Body of pancreas (tissue), 4 donors: ENCODE measurements at regions not wholly inside any gene's neighbourhood (a gene's known extent, or its start where the extent isn't known, plus 50 kb on each side); places are given as distances from the start of the nearest gene placed in this dataset.
"Not testable (repeated sequence)": the region's sequence is repeated elsewhere in the genome, so short reads cannot be mapped to it uniquely, and the experiment has no call there.

ENCODE experiments used
- ATAC-seq: fragments of 150-250 bp; one replicate; pipeline ENCODE4 v1.9.1; 2016
- DNase-seq, 4 donors: peaks; one replicate each; pipeline ENCODE4 v3.0.0-alpha.2; 2019
- H3K27ac ChIP-seq, 4 donors: fragments of 200-600 bp; sonication (generic); 1 replicate in 3 of 4; 2 replicates in 1 of 4; pipeline versions ENCODE4 v1.5.1 to v1.6.1; 2016 to 2019; ENCODE audit warnings: mild to moderate bottlenecking in 1 of 4, mixed read lengths in 1 of 4, moderate library complexity in 1 of 4
- H3K27me3 ChIP-seq, 2 donors: fragments of 200-600 bp; sonication (generic); one replicate each; pipeline ENCODE4 v1.6.0; 2016; ENCODE audit warnings: mild to moderate bottlenecking in 1 of 2
- H3K36me3 ChIP-seq, 2 donors: fragments of 200-600 bp; sonication (generic); replicated peaks in 1 of 2; 2 replicates each; pipeline ENCODE4 v1.5.1; 2016; ENCODE audit warnings: low read depth in 2 of 2; ENCODE audit not compliant: insufficient read depth in 1 of 2
- H3K4me1 ChIP-seq: fragments of 200-600 bp; sonication (generic); one replicate; pipeline ENCODE4 v1.6.0; 2016
- H3K4me3 ChIP-seq, 2 donors: fragments of 200-600 bp; sonication (generic); 1 replicate in 1 of 2; 2 replicates in 1 of 2; pipeline ENCODE4 v1.5.1; 2016 to 2019
- H3K9me3 ChIP-seq, 3 donors: fragments of 200-600 bp; sonication (generic); 1 replicate in 2 of 3; 2 replicates in 1 of 3; pipeline ENCODE4 v1.5.1; 2016
- POLR2A ChIP-seq, 3 donors: fragments of 450-650 bp; IDR thresholded peaks; one replicate each; pipeline ENCODE4 v1.6.1; 2016; ENCODE audit warnings: antibody characterized with exemption in 3 of 3, mild to moderate bottlenecking in 2 of 3
- WGBS, 2 donors: methylation state at CpG; one replicate each; pipeline ENCODE4 v1.1.5; 2017; 5-methylcytosine and 5-hydroxymethylcytosine counted together
- intact Hi-C: fragments of 100-400 bp; cut with DNase I; formaldehyde crosslinking; loops from one replicate; pipeline ENCODE4 v1.15.1; 2023
- TF ChIP-seq, protein P1 (sequence below), 7 experiments: fragments of 450-650 bp in 4 of 7; fragments of 200-600 bp in 3 of 7; sonication (generic) in 3 of 7; IDR thresholded peaks; one replicate each; pipeline ENCODE4 v1.5.1; 2016 to 2019; ENCODE audit warnings: antibody characterized with exemption in 7 of 7

DNA sequence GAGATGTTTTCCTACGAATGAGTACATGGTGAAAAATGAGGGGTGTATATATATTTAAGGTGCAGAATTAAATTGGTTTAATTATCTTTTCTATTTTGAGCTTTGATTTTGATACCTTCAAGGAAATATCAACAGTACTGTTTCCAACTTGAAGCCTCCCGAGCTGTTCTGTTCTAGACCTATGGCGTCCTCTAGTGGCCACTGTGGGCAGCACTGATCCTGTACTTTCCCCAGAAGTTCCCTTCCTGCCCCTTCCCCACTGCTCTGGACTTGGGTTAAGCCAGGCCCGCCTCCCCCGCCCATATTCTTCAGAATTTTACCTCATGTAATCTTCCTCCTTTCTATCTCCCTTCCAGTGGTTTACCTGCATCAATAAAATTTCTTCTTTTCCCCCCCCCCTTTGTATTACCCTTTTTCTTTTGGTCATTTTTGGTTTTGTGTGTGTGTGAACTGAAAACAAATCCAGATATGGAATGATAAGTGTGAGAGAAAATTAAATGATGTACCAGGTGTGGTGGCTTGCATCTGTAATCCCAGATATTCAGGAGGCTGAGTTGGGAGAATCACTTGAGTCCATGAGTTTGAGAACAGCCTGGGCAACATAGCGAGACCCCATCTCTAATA, 1643.5 kb downstream of the TP53TG3F start:
- TF ChIP-seq, protein P1, sequence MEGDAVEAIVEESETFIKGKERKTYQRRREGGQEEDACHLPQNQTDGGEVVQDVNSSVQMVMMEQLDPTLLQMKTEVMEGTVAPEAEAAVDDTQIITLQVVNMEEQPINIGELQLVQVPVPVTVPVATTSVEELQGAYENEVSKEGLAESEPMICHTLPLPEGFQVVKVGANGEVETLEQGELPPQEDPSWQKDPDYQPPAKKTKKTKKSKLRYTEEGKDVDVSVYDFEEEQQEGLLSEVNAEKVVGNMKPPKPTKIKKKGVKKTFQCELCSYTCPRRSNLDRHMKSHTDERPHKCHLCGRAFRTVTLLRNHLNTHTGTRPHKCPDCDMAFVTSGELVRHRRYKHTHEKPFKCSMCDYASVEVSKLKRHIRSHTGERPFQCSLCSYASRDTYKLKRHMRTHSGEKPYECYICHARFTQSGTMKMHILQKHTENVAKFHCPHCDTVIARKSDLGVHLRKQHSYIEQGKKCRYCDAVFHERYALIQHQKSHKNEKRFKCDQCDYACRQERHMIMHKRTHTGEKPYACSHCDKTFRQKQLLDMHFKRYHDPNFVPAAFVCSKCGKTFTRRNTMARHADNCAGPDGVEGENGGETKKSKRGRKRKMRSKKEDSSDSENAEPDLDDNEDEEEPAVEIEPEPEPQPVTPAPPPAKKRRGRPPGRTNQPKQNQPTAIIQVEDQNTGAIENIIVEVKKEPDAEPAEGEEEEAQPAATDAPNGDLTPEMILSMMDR (IDR thresholded peaks at IDR 0.05), result no peak
- TF ChIP-seq POLR2A (IDR thresholded peaks at IDR 0.05), result no peak

DNA sequence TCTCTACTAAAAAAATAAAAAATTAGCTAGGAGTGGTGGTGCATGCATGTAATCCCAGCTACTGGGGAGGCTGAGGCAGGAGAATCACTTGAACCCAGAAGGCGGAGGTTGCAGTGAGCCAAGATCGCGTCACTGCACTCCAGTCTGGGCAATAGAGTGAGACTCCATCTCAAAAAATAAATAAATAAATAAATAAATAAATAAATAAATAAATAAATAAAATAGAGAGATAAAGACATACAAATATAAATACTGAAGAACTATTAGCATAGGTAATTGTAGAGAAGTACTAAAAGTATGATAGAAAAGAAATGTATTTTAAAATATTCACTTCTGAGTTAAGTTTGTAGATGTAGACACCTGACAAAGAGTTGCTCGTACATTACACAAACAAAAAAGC, 1652.4 kb downstream of the TP53TG3F start:
- H3K4me3 ChIP-seq, H3K9me3 ChIP-seq, DNase-seq, H3K36me3 ChIP-seq, ATAC-seq, intact Hi-C loops, H3K27me3 ChIP-seq, H3K4me1 ChIP-seq, H3K27ac ChIP-seq: not testable (repeated sequence)
- 52 to 78% methylated on average over 4 of the region's 4 CpGs for WGBS, 2 donors

More for the DNA sequence above, 1643.5 kb downstream of the TP53TG3F start:
- H3K27ac ChIP-seq, result no peak overlapping the region
- 19 to 26% methylated on average over 6 of the region's 6 CpGs for WGBS, 2 donors
- ATAC-seq (no peak), DNase-seq (no peak)
- no peaks in the 10 kb centered on the region for H3K36me3 ChIP-seq
- no peak overlapping the region for H3K4me3 ChIP-seq
- no peaks in the 10 kb centered on the region for H3K27me3 ChIP-seq
- H3K4me1 ChIP-seq, result no peaks in the 10 kb centered on the region
- intact Hi-C loops, result no loop called here
- H3K9me3 ChIP-seq, result no peaks in the 10 kb centered on the region

DNA sequence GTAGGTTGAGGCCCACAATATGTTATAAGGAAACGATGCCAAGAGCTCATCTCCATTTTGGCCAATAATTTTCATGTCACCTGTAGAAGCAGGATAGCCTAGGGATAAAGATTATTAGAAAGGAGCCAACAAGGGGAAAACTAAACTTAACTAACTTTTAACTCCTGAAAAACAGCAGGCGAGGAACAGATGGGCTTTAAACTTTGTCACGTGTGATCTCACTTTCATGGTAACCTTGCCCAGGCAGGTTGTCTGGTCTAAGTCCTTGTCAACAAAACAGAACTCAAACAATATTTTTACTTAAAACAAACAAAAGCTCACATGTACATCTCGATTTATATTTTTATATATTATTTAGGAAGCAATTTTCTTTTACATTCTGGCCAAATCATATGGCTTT, 1672.0 kb downstream of the TP53TG3F start:
- TF ChIP-seq, protein P1 (IDR thresholded peaks at IDR 0.05), result no peak
- no peak for TF ChIP-seq POLR2A (IDR thresholded peaks at IDR 0.05)
- Histone ChIP-seq H3K27ac (no peak overlapping the region), H3K4me3 (no peak overlapping the region), H3K4me1 (no peaks in the 10 kb centered on the region), H3K36me3 (no peaks in the 10 kb centered on the region), H3K9me3 (no peaks in the 10 kb centered on the region), H3K27me3 (no peaks in the 10 kb centered on the region)
- ATAC-seq (no peak), DNase-seq (no peak)
- 22 to 34% methylated on average over 4 of the region's 4 CpGs for WGBS, 2 donors
- intact Hi-C loops, result no loop called here

DNA sequence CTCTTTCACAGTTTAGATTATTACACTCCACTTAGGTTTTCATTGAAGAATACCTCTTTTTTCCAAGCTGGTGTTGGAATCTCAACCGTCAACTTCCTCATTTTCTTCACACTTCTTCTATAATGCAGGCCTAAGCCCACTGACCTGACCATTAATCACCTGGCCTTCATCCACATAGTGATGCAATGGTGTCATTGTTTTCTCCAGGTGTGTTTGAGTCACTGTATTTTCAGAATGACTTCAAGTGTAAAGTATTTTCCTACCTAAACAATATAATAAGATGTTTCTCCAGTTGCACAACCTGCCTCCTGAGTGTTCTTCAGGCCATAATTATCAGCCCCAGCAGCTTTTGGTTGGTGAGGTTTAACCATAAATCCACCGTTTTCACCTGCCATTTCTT, 1675.1 kb downstream of the TP53TG3F start:
- Histone ChIP-seq H3K4me1 (no peaks in the 10 kb centered on the region), H3K27ac (no peak overlapping the region), H3K4me3 (no peak overlapping the region), H3K36me3 (no peaks in the 10 kb centered on the region), H3K9me3 (no peaks in the 10 kb centered on the region), H3K27me3 (no peaks in the 10 kb centered on the region)
- intact Hi-C loops, result no loop called here
- TF ChIP-seq POLR2A (IDR thresholded peaks at IDR 0.05), result no peak
- TF ChIP-seq, protein P1 (IDR thresholded peaks at IDR 0.05), result no peak
- DNase-seq (no peak), ATAC-seq (no peak)
- WGBS, 2 donors, result 11 to 15% methylated on average over 2 of the region's 2 CpGs

DNA sequence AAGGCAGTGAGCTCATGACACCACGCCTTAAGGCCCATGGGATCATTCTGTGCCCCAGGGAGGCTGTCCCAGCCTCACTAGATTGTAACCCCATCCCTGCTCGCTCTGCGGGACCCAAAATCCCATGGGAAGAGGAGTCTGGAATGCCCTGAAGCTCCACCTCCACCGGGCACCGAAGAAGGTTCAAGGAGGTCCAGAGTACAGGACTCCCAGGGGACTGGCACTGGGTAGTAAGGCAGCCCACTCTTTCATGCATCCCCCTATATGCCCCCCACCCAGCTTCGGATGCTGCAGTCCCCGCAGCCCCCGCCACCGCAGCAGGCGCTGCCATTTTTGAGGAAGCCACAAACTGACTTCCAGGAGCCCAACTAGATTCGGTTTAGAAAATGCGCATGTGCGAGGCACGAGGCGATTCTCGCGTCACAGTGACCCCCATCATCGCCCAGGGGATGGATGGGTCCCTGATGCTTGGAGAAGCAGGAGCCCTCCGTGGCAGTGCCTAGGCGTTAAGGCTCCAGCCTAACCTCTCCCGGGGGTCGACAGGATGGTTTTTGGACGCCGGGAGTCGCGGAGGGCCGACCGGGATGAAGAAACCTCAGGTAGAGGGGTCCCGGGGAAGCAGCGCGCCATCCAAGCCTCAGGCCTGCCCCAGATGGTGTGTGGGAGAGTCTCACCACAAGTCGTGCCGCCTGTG, 1681.0 kb downstream of the TP53TG3F start:
- DNase-seq, result no peak
- Histone ChIP-seq H3K9me3 (no peaks in the 10 kb centered on the region), H3K4me3 (no peak overlapping the region), H3K4me1 (no peaks in the 10 kb centered on the region), H3K27ac (no peak overlapping the region), H3K27me3 (no peaks in the 10 kb centered on the region), H3K36me3 (no peaks in the 10 kb centered on the region)
- intact Hi-C loops, result no loop called here
- no peak for TF ChIP-seq POLR2A (IDR thresholded peaks at IDR 0.05)
- TF ChIP-seq, protein P1 (IDR thresholded peaks at IDR 0.05), result no peak
- no peak for ATAC-seq
- 58 to 63% methylated on average over 15 to 33 of the region's 33 CpGs for WGBS, 2 donors
